Peyer's patch (tissue), 4 donors: ENCODE measurements at regions not wholly inside any gene's neighbourhood (a gene's known extent, or its start where the extent isn't known, plus 50 kb on each side); places are given as distances from the start of the nearest gene placed in this dataset.

Experiments used
- POLR2A ChIP-seq, 2 donors: fragments of 450-650 bp; IDR thresholded peaks; one replicate each; pipeline ENCODE4 v1.5.1; 2017; ENCODE audit warnings: antibody characterized with exemption in 2 of 2, mild to moderate bottlenecking in 2 of 2, moderate library complexity in 2 of 2
- TF ChIP-seq, protein P1 (sequence below), 6 experiments: fragments of 450-650 bp in 4 of 6; fragments of 200-600 bp in 2 of 6; sonication (generic) in 1 of 6; IDR thresholded peaks; one replicate each; pipeline ENCODE4 v1.5.1; 2017 to 2019; ENCODE audit warnings: antibody characterized with exemption in 6 of 6, mild to moderate bottlenecking in 3 of 6, moderate library complexity in 1 of 6

DNA sequence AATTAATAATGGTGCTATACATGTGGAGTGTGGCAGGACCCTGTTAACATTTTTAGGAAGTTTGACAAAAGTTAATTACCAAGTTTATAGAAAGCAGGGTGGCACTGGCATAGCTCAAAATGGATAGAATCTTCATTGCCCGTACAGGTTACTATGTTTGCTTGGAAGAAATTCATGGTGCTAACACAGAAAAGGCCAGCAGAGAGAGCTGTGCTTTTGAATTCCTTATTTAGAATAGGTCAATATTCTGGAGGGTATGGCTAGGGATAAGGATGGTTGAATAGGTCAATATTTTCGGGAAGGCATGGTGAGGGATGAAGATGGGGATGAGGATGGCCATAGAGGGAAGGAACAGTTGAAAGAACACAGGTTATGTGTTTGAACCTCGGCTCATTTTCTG, 345.1 kb downstream of the LMO4 start:
- TF ChIP-seq, protein P1, sequence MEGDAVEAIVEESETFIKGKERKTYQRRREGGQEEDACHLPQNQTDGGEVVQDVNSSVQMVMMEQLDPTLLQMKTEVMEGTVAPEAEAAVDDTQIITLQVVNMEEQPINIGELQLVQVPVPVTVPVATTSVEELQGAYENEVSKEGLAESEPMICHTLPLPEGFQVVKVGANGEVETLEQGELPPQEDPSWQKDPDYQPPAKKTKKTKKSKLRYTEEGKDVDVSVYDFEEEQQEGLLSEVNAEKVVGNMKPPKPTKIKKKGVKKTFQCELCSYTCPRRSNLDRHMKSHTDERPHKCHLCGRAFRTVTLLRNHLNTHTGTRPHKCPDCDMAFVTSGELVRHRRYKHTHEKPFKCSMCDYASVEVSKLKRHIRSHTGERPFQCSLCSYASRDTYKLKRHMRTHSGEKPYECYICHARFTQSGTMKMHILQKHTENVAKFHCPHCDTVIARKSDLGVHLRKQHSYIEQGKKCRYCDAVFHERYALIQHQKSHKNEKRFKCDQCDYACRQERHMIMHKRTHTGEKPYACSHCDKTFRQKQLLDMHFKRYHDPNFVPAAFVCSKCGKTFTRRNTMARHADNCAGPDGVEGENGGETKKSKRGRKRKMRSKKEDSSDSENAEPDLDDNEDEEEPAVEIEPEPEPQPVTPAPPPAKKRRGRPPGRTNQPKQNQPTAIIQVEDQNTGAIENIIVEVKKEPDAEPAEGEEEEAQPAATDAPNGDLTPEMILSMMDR (IDR thresholded peaks at IDR 0.05), result peak in 3 of 6 experiments; percentile 14 to 23 (median 15)
- TF ChIP-seq POLR2A (IDR thresholded peaks at IDR 0.05), result no peak
